K562 (cell line): ENCODE measurements at regions not wholly inside any gene's neighbourhood (a gene's known extent, or its start where the extent isn't known, plus 50 kb on each side); places are given as distances from the start of the nearest gene placed in this dataset.

Source experiments
- ATAC-seq: fragments of 200-7000 bp; cut with Tn5 transposase; 3 replicates; pipeline ENCODE4 v1.9.1; 2020; ENCODE audit warnings: moderate library complexity
- BruUV-seq: library from RNA; stranded (reverse); fragments of 400-500 nt; replicated peaks from 2 replicates; lab custom pipeline; 2021; lab: Mats Ljungman, UMichigan
- CTCF ChIA-PET: fragments of 300-600 bp; formaldehyde crosslinking; extraction: SDS; loops from one replicate; lab custom pipeline; 2021; ENCODE audit warnings: low intra/inter-chr PET ratio; lab: Yijun Ruan, JAX
- POLR2A ChIA-PET: fragments of 300-600, 350-650 bp; sonication (Branson Sonifier 250); formaldehyde crosslinking; extraction: SDS; loops from one replicate; lab custom pipeline; 2021; ENCODE audit warnings: antibody characterized with exemption, inconsistent platforms; lab: Yijun Ruan, JAX
- DNase-seq, 4 experiments: peaks; one replicate each; pipeline versions ENCODE4 v3.0.0 to v3.0.0-alpha.2; 2011 to 2018; ENCODE audit warnings: low spot score in 3 of 4, mixed read lengths in 3 of 4; ENCODE audit errors: extremely low read depth in 1 of 4
- FAIRE-seq: peaks from 2 replicates; lab custom pipeline; 2011; peaks lifted over from hg19 to GRCh38; lab: Jason Lieb, UNC
- H2AFZ ChIP-seq: 2 replicates; pipeline ENCODE4 v1.6.0; 2011; ENCODE audit warnings: low read depth, low read length, control low read depth, inconsistent platforms
- H3K27ac ChIP-seq: fragments of 200-600 bp; 3 replicates; pipeline ENCODE4 v1.8.0; 2011; ENCODE audit warnings: low read depth, mild to moderate bottlenecking, control low read depth, inconsistent platforms, low read length, moderate library complexity, mixed read lengths; ENCODE audit errors: extremely low read depth
- H3K27me3 ChIP-seq, 2 experiments: fragments of 300-600 bp in 1 of 2; 2 replicates in 1 of 2; 3 replicates in 1 of 2; pipeline versions ENCODE4 v1.6.0 to v1.8.0; 2011; ENCODE audit warnings: inconsistent platforms in 2 of 2, low read length in 2 of 2, mild to moderate bottlenecking in 1 of 2, mixed read lengths in 1 of 2, moderate library complexity in 1 of 2; ENCODE audit not compliant: control insufficient read depth in 2 of 2, insufficient read depth in 2 of 2
- H3K36me3 ChIP-seq: fragments of 300-600 bp; 3 replicates; pipeline ENCODE4 v1.8.0; 2011; ENCODE audit warnings: mild to moderate bottlenecking, low read length, inconsistent platforms; ENCODE audit not compliant: control insufficient read depth, insufficient read depth
- H3K4me1 ChIP-seq, 2 experiments: fragments of 200-600 bp in 1 of 2; replicated peaks in 1 of 2; 2 replicates in 1 of 2; 3 replicates in 1 of 2; pipeline versions ENCODE4 v1.5.1 to v1.8.0; 2011; ENCODE audit warnings: inconsistent platforms in 2 of 2, low read length in 2 of 2, mild to moderate bottlenecking in 1 of 2, mixed read lengths in 1 of 2, moderate library complexity in 1 of 2; ENCODE audit not compliant: control insufficient read depth in 2 of 2, insufficient read depth in 2 of 2
- H3K4me2 ChIP-seq: 2 replicates; pipeline ENCODE4 v1.6.1; 2011; ENCODE audit warnings: low read length, control low read depth, inconsistent platforms, mixed read lengths; ENCODE audit not compliant: insufficient read depth
- H3K4me3 ChIP-seq: fragments of 200-600 bp; sonication (generic), shearing (Covaris generic); 2 replicates; pipeline ENCODE4 v1.5.1; 2016; ENCODE audit warnings: control low read depth, inconsistent platforms
- H3K79me2 ChIP-seq: fragments of 200-600 bp; 3 replicates; pipeline ENCODE4 v1.8.0; 2011; ENCODE audit warnings: low read length, inconsistent platforms; ENCODE audit not compliant: control insufficient read depth, insufficient read depth
- H3K9ac ChIP-seq, 2 experiments: 2 replicates each; pipeline versions ENCODE4 v1.6.0 to v1.6.1; 2011; ENCODE audit warnings: low read depth in 2 of 2, low read length in 2 of 2, control low read depth in 1 of 2, inconsistent platforms in 1 of 2, mild to moderate bottlenecking in 1 of 2, mixed read lengths in 1 of 2; ENCODE audit not compliant: insufficient read depth in 1 of 2
- H3K9me1 ChIP-seq: one replicate; pipeline ENCODE4 v1.6.0; 2011; ENCODE audit warnings: inconsistent platforms, mild to moderate bottlenecking, low read length, moderate library complexity; ENCODE audit not compliant: control insufficient read depth, insufficient read depth
- H3K9me3 ChIP-seq: replicated peaks from 2 replicates; pipeline ENCODE4 v1.5.1; 2011; ENCODE audit warnings: low read depth, low read length, inconsistent platforms; ENCODE audit not compliant: control insufficient read depth, insufficient read depth
- H4K20me1 ChIP-seq: replicated peaks from 2 replicates; pipeline ENCODE4 v1.6.1; 2011; ENCODE audit warnings: low read length, inconsistent platforms, mixed read lengths; ENCODE audit not compliant: control insufficient read depth, insufficient read depth
- CEBPB ChIP-seq: fragments of 450-650 bp; IDR thresholded peaks from 2 replicates; pipeline ENCODE4 v1.6.1; 2016; ENCODE audit warnings: missing genetic modification characterization, missing compliant biosample characterization
- EGR1 ChIP-seq: fragments of 450-650 bp; conservative IDR thresholded peaks from 2 replicates; pipeline ENCODE4 v1.6.1; 2017; ENCODE audit warnings: mild to moderate bottlenecking
- ETS1 ChIP-seq: conservative IDR thresholded peaks from 2 replicates; pipeline ENCODE4 v1.6.1; 2011; ENCODE audit warnings: low read depth, mild to moderate bottlenecking, low read length; ENCODE audit not compliant: control insufficient read depth
- FOXJ2 ChIP-seq: fragments of 200-800 bp; sonication (Bioruptor generic); IDR thresholded peaks from 2 replicates; pipeline ENCODE4 v1.6.1; 2016; ENCODE audit warnings: missing genetic modification characterization, missing compliant biosample characterization
- GATAD2A ChIP-seq: fragments of 450-650 bp; IDR thresholded peaks from 2 replicates; pipeline ENCODE4 v1.6.1; 2017
- HNRNPUL1 ChIP-seq: fragments of 200-400 bp; formaldehyde crosslinking; IDR thresholded peaks from 2 replicates; pipeline ENCODE4 v1.6.1; 2017; ENCODE audit warnings: low read length
- KHSRP ChIP-seq: fragments of 450-650 bp; IDR thresholded peaks from 2 replicates; pipeline ENCODE4 v1.6.1; 2017
- MCM7 ChIP-seq, 2 experiments: fragments of 450-650 bp; IDR thresholded peaks; 2 replicates each; pipeline ENCODE4 v1.6.1; 2016 to 2018
- MXI1 ChIP-seq: IDR thresholded peaks from 2 replicates; pipeline ENCODE4 v1.6.1; 2011; ENCODE audit warnings: low read depth, mild to moderate bottlenecking, improper control_type of control experiment, low read length
- MYNN ChIP-seq, 2 experiments: sonication (generic); formaldehyde crosslinking in 1 of 2; IDR thresholded peaks; 2 replicates each; pipeline versions ENCODE4 v1.5.0 to v1.6.1; 2016 to 2020; ENCODE audit warnings: antibody characterized with exemption in 1 of 2, missing genetic modification reagents in 1 of 2
- PCBP2 ChIP-seq: fragments of 200-400 bp; formaldehyde crosslinking; IDR thresholded peaks from 2 replicates; pipeline ENCODE4 v1.6.1; 2018; ENCODE audit warnings: low read length, low read depth, mild to moderate bottlenecking, moderate library complexity; ENCODE audit not compliant: poor library complexity, severe bottlenecking
- PHF8 ChIP-seq: fragments of 200-600 bp; sonication (generic); IDR thresholded peaks from 2 replicates; pipeline ENCODE4 v1.6.1; 2012; ENCODE audit warnings: mixed run types, mild to moderate bottlenecking, inconsistent platforms, low read length, moderate library complexity, borderline replicate concordance
- POLR3A ChIP-seq: IDR thresholded peaks from 2 replicates; pipeline ENCODE4 v1.6.1; 2011; ENCODE audit warnings: borderline replicate concordance, mild to moderate bottlenecking, moderate library complexity; ENCODE audit not compliant: insufficient read length, insufficient read depth; ENCODE audit errors: extremely low read depth
- RHOXF2B ChIP-seq: fragments of 250-450 bp; sonication (Bioruptor Pico); conservative IDR thresholded peaks from 2 replicates; pipeline ENCODE4 v1.5.1; 2021
- SMAD4 ChIP-seq: fragments of 250-450 bp; sonication (Bioruptor Pico); conservative IDR thresholded peaks from 2 replicates; pipeline ENCODE4 v1.8.0; 2021; ENCODE audit warnings: inconsistent platforms, mild to moderate bottlenecking, moderate library complexity
- TBP ChIP-seq: optimal IDR thresholded peaks from 2 replicates; pipeline ENCODE3; 2011; ENCODE audit warnings: low read depth, low read length, improper control_type of control experiment
- TCF15 ChIP-seq: fragments of 250-450 bp; sonication (Bioruptor Pico); IDR thresholded peaks from 2 replicates; pipeline ENCODE4 v1.8.0; 2022; ENCODE audit warnings: moderate library complexity, mild to moderate bottlenecking, inconsistent platforms
- TOE1 ChIP-seq, 2 experiments: fragments of 450-650 bp in 1 of 2; sonication (generic) in 1 of 2; formaldehyde crosslinking in 1 of 2; IDR thresholded peaks; 2 replicates each; pipeline versions ENCODE4 v1.7.1 to v1.8.0; 2016 to 2022; ENCODE audit warnings: borderline replicate concordance in 2 of 2, mild to moderate bottlenecking in 2 of 2, antibody characterized with exemption in 1 of 2, inconsistent platforms in 1 of 2, low read depth in 1 of 2, missing genetic modification reagents in 1 of 2, moderate library complexity in 1 of 2
- ZNF41 ChIP-seq: fragments of 250-450 bp; sonication (Bioruptor Pico); conservative IDR thresholded peaks from 2 replicates; pipeline ENCODE4 v1.4.0; 2020; ENCODE audit warnings: mild to moderate bottlenecking
- WGBS: fragments of 100-300 bp; shearing (Covaris generic); methylation state at CpG from one replicate; pipeline ENCODE4 v1.1.6; 2016; ENCODE audit warnings: low coverage, mixed read lengths; ENCODE audit not compliant: insufficient coverage; ENCODE audit errors: missing lambda C conversion rate; 5-methylcytosine and 5-hydroxymethylcytosine counted together
- in situ Hi-C: fragments of 300-500 bp; cut with MboI; formaldehyde crosslinking; loops from 4 replicates; pipeline ENCODE4 v1.15.0; 2018; ENCODE audit warnings: inconsistent platforms, mixed read lengths
- intact Hi-C: fragments of 100-400 bp; cut with micrococcal nuclease; formaldehyde crosslinking; loops from 2 replicates; pipeline ENCODE4 v1.14.2; 2022

- Histone ChIP-seq H3K27ac (peak overlapping the region; percentile 90), H3K79me2 (no peaks in the 10 kb centered on the region), H3K4me3 (no peak overlapping the region), H3K36me3 (no peaks in the 10 kb centered on the region), H4K20me1 (no peaks in the 10 kb centered on the region), H3K9ac (peak overlapping the region; percentile 68 to 76), H3K9me3 (no peaks in the 10 kb centered on the region), H3K9me1 (no peaks in the 10 kb centered on the region), H3K4me1 (peaks cover 29 to 52% of the 10 kb centered on the region in 2 experiments), H2AFZ (peak overlapping the region; percentile 87), H3K27me3 (no peaks in the 10 kb centered on the region), H3K4me2 (peak overlapping the region; percentile 73)
- in situ Hi-C loops (no loop called here), intact Hi-C loops (loop anchor here (1.0 to 2.0 kb wide), 2 partner anchors 48 to 149 kb away; no protein-coding TSS in a partner anchor)
- ATAC-seq (peak; percentile 81), DNase-seq (peak; percentile 85 to 97 (median 87)), FAIRE-seq (peak; percentile 77)
- CTCF ChIA-PET: no interaction called here
- 14% methylated on average over 11 of the region's 11 CpGs for WGBS
- BruUV-seq: TSS peak; percentile 90
- POLR2A ChIA-PET: interaction anchor here (0.6 to 2.0 kb wide), 10 partner anchors 9 to 170 kb away, joined by 3 to 7 read pairs (median 3); no protein-coding TSS in a partner anchor
- TF ChIP-seq TCF15 (CRISPR knock-in tag) (peak; percentile 79; the same call in 1 of the 2 replicates), PCBP2 (no peak), MYNN (IDR thresholded peaks at IDR 0.05) (0 out of 2 replicates have a peak, but pooled peaks have one; percentile 14), MYNN (CRISPR knock-in tag; IDR thresholded peaks at IDR 0.05) (no peak; the same call in 1 of the 2 replicates), RHOXF2B (CRISPR knock-in tag) (no peak), GATAD2A (peak; percentile 74), ZNF41 (CRISPR knock-in tag) (no peak; the same call in 1 of the 2 replicates), MCM7 (IDR thresholded peaks at IDR 0.05) (no peak), FOXJ2 (tag) (peak; percentile 66; the same call in 1 of the 2 replicates), MXI1 (no peak), EGR1 (peak; percentile 86), SMAD4 (CRISPR knock-in tag) (peak; percentile 97), TBP (peak; percentile 20), ETS1 (no peak; the same call in 1 of the 2 replicates), POLR3A (no peak), TOE1 (IDR thresholded peaks at IDR 0.05; ENCODE audit: borderline replicate concordance) (peak; percentile 95), TOE1 (CRISPR knock-in tag; IDR thresholded peaks at IDR 0.05; ENCODE audit: borderline replicate concordance, low read depth) (no peak), CEBPB (tag) (0 out of 2 replicates have a peak, but pooled peaks have one; percentile 30), HNRNPUL1 (no peak), KHSRP (no peak), PHF8 (peak; percentile 20; the same call in 1 of the 2 replicates)
Measured at GRCh38 chr1:244302876-244303609, 148.7 kb downstream of the ADSS2 start.
